HG03558 (cell line): ENCODE measurements at regions not wholly inside any gene's neighbourhood (a gene's known extent, or its start where the extent isn't known, plus 50 kb on each side); places are given as distances from the start of the nearest gene placed in this dataset.
"Not testable (repeated sequence)": the region's sequence is repeated elsewhere in the genome, so short reads cannot be mapped to it uniquely, and the experiment has no call there.

Source experiments
- ATAC-seq: cut with Tn5 transposase; IDR thresholded peaks from one replicate; pipeline ENCODE4 v1.9.1; 2021; ENCODE audit warnings: moderate number of reproducible peaks; ENCODE audit not compliant: unreplicated experiment; ENCODE audit errors: extremely low read depth

DNA sequence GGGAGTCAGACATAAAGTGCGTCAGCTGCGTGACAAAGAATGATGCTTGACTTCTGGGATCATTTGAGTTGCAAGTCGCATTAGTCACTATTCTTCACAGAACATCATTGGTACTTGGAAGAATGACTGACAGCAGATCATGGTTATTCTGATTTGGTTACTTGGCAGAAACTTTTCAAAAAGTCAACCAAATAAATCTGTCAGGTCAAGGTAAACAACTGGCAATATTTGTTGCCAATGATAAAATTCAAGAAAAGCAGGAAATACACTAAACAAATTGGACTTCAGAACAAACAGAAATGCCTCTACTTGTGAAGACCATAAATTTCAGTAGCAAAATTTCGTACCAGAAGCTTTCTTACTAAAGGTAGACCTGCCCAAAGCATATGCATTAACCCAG is 221.6 kb downstream of the TFAP2A start:
- no peak for ATAC-seq

DNA sequence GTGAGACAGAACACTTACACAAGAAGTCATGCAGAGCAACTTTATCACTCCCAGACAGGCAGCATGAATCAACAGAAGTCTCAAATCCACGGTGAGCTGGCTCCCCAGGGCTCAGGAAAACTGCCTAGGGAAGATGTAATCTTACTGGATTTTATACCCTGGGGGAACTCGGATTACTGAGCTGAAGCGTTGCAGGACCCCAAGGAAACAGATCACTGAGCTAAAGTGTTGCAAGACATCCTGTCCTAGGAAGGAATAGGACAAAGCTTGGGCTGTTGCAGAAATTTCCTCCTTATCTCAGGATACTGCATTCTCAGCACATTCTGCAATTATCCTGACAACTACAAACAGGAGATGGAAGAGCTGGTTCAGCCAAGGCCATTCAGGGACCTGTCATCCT is 224.8 kb downstream of the TFAP2A start:
- no peak for ATAC-seq

DNA sequence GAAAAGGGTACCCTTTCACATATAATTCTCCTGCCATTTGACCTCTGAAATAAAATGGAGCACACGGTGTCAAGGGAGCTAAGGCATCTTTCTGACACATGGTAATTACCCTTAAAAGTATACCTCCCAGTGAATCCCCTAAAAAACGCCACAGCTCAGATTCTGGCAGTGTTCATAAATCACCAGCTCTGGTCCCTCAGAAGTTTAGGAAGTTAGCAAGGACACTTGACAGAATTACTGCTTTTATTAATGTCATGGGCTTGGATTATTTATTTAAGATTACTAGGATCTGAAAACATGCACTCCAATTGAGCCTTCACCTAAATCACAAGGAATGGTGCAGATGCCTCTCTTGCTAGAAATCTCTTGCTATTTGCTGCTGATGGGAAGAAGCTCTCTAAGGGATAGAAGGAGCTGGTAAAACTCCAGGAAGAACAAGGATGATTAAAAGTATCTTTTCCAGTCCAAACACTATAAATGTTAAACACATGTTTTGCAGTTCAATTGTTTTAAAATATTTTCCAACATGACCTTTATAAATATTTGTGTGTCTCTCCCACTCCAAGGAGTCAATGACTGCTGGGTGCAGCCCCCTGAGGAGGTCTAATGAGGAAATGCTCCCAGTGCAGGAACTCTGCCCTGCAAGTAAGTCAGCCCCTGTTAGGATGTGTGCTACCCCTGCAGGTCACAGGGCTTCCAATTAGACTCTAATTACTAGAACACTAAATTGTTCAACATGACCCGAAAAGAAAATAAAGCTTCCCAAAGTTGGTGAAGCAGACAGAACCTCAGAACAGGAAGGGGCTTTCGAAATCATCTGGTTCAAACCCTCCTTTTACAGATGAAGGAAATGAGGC is 230.3 kb downstream of the TFAP2A start:
- no peak for ATAC-seq

DNA sequence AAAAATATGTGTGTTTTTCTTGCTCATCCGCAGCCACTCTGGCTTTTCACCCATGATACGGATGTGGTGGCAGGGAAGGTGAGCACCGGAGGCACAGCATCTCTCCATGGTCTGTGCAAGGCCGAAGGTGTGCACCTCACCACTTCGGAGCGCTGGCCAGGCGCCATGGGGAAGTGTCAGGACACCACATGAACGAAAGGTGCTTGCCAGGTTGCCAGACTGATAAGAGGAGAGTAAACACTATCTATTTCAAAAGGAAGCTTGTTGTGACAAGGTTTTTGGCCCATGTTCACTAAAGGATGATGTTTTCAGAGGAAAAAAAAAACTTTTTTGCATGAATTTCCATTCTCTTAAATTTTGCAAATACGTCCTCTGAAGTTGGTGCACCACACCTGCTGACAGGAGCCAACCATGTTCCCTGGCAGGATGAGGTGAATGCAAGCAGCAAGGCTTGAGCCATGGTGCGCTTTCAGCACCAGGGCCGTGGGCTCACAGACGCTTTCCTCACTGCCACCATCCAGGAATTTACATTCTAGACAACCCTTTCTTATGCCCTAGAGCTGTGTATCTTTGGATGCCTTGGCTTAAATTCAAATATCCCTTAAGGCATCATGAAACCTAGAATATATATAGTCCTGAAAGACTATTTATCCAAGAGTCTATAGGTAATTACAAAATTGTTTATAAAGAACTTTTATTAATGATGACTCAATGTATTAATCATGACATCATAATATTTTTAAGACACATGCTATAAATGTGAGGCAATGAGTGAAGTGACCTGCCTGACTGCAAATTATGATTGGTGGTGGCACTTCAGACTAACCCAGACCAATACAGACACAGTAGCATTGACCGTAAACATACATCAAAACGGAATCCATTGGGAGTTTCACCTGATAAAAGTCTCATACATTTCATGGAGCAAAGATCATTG is 234.5 kb downstream of the TFAP2A start:
- ATAC-seq: no peak

DNA sequence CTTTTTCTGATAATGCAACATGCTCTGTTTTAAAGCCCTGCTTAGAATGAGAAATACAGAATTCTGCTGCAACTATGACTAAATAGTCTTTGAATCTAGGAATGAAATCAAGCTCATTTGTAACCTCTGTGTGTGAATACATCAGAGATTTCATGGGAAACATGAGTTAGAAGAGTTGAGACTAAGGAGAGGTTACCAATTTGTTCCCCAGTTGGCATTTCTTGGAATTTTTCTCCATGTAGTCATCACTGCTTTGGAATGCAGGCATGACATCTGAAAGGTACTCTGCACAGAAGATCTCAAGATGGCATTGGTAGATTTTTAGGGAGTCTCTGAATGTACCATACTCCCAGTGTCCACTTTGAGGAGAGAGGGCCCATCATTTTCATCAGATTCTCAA is 237.2 kb downstream of the TFAP2A start:
- ATAC-seq: no peak

DNA sequence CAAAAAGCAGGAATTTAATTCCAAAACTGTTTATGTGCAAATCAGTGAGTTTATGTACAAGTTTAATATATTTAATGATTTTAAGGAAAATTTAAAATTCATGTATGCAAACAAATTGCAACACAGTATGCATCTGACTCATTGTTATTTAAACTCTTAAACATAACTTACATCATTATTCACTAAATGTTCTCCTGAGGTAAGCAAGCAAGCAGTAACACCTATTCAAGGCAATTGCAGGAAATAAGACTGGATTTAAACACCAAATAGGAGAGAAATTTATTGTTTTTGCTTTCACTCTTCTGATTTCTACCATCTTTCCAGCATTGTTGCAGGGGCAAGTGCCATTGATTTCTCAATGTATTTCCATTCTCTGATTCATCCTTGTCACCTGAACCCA is 239.5 kb downstream of the TFAP2A start:
- no peak for ATAC-seq

DNA sequence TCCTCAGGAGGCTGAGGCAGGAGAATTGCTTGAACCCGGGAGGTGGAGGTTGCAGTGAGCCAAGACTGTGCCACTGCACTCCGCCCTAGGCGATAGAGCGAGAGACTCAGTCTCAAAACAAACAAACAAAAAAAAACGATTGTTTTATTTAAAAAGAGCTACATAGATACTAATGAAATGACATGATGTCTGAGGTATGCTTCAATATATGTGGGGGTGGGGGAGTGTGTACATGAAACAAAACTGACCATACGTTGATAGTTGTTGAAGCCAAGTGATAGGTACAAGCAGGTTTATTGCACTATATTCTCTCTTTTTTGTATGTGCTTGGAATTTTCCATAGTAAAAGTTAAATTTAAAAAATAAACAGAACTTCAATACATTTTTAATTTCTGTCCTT is 240.1 kb downstream of the TFAP2A start:
- ATAC-seq: no peak

DNA sequence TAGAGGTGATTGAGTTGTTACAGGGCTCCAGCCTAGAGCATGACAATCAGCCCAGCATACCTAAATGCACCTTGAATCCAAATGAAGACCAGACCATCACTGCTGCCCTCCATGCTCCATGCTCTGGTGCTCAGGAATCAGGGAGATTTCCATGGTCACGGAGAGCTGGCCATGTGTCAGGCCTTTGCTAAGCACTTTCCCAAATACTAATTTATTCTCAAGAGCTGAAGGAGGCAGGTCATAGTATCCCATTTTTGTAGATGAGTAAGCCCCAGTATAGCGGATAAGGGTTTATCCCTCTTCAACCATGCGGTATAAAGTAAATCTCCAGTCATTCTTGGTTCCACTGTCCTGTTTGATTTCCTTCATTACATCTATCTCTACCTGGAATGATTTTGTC is 240.8 kb downstream of the TFAP2A start:
- no peak for ATAC-seq

DNA sequence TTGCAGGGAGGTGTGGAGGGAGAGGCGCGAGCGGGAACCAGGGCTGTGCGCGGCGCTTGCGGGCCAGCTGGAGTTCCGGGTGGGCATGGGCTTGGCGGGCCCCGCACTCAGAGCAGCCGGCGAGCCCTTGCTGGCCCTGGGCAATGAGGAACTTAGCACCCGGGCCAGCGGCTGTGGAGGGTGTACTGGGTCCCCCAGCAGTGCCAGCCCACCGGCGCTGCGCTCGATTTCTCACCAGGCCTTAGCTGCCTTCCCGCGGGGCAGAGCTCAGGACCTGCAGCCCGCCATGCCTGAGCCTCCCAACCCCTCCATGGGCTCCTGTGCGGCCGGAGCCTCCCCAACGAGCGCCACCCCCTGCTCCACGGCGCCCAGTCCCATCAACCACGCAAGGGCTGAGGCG is 243.2 kb downstream of the TFAP2A start:
- not testable (repeated sequence) for ATAC-seq

DNA sequence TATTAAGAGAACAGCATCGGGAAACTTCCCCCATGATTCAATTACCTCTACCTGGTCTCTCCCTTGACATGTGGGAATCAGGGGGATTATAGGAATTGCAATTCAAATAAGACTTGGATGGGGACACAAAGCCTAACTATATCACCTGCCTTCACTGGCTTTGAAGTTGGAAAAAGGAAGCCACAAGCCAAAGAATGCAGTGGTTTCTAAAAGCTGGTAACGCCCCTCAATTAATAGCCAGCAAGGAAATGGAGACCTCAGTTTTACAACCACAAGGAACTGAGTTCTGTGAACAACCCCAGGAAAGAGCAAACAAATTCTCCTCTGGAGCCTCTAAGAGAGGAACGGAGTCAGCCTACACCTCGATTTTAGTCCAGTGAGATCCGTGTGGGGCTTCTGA is 244.1 kb downstream of the TFAP2A start:
- no peak for ATAC-seq

DNA sequence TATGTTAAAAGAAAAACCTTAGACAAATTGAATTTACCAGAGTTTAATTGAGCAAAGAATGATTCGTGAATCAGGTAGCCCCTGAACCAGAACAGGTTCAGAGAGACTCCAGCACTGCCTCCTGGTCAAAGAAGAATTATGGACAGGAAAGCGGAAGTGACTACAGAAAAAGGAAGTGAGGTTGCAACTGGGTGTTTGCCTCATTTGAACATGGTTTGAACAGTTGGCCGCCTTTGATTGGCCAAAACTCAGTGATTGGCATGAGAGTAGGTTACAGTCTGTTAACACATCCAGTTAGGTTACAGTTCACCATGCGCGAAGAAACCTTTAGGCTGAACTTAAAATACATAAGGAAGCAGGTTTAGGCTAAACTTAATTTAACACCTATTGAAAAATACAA is 248.8 kb downstream of the TFAP2A start:
- ATAC-seq: no peak

DNA sequence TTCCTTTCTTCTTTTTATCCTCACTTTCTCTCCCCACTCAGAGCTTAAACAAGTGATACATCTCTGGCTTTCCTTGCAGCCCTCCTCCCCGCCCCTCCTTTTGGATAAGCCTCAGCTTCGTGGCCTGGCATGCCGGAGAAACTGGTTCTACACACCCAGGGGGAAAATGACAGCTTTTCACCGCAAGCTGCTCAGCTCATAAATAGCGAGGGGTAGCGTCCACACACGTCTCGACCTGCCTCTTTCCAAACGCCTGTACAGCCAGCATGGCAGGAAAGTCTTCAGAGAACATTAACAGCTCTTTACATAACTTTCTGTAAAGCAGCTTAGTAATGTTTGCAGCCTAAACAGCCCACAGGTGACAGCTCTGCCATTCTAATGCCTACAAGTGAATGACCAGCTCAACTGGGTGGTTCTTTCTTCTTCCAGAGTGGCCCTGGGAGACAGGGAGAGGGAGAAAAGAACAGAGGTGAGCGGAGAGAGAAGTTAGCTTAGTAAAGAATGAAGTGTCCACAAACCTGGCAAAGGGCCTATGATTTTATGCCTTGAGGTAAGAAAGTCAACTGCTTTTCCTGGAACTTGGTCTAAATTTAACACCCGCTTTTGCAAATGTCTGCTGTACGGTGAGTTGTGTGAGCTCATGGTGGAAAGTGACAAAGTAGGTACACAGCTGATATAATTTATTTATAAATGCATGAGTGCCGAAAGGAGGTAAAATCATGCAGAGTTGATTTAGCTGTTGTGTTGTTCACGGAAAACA is 251.5 kb downstream of the TFAP2A start:
- ATAC-seq: no peak

DNA sequence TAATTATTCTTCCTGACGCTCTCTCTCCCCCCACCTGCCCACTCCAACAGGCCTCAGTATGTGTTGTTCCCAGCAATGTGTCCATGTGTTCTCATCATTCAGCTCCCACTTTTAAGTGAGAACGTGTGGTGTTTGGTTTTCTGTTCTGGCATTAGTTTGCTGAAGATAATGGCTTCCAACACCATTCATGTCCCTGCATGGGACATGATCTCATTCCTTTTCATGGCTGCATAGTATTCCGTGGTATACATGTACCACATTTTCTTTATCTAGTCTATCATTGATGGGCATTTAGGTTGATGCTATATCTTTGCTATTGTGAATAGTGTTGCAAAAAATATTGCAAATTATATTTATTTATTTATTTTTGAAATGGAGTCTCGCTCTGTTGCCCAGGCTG is 258.0 kb downstream of the TFAP2A start:
- no peak for ATAC-seq

DNA sequence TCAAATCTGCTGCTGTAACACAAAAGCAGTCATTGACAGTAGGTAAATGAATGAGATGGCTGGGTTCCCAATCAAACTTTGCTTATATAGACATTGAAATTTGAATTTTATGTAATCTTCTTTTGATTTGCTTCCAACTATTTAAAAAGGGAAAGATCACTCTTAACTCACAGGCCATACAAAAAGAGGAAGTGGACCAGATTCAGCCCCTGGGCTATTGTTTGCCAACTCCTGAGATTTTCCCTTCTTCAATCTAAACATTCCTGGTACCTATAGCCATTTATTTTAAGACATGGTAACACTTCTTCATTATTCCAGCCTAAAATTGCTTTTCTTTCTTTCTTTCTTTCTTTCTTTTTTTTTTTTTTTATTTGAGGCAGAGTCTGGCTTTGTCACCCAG is 260.6 kb downstream of the TFAP2A start:
- no peak for ATAC-seq

DNA sequence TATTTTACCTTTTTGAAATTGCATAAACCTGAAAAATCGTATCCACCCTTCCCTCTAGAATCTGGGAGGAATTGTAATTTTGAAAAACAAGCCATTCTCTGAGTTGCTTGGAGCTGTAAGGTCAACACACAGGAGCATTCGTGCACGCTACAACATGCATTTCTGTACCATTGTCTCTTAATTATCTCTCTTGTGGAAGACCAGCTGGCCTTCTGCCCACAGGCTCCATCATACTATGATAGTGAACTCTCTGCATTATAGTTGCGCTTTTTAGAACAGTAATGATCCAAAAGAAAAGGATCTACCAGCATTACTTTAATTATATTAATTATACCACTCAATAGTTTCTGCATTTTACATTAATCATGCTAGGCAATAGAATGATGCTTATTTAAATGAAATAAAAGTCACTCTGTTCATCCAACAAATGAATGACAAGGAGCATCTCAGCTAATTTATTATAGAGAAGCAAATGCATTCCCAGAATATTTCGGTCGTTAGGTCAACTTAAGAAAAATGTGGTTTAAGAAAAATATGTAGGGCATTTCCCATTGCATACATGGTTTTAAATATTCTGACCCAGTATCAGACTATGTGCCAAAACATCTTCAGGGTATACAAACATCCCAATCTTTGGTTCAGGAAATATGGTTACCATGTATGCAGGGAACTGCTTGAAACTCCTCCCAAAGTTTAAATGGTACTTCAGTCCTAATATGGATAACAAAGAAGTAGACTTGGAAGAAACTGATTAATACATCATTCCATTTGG is 263.5 kb downstream of the TFAP2A start:
- no peak for ATAC-seq

DNA sequence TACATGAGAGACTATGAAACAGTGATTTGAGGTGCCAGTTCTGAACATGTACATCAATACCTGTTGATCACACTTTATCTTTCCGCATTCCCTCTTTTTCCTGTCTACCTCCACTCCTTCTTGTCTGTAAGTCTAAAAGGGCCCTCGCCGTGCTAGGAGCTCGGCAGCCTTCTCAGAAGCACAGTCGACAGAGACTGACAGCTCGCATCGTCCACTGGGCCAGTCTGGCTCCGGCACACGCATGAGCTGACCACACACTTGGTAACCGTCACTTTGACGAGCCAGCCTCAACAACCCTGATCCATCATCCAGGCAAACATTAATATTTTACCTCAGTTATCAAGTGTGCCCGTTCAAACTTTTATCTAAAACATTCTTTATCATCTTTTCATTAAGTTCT is 265.3 kb downstream of the TFAP2A start:
- ATAC-seq: no peak

DNA sequence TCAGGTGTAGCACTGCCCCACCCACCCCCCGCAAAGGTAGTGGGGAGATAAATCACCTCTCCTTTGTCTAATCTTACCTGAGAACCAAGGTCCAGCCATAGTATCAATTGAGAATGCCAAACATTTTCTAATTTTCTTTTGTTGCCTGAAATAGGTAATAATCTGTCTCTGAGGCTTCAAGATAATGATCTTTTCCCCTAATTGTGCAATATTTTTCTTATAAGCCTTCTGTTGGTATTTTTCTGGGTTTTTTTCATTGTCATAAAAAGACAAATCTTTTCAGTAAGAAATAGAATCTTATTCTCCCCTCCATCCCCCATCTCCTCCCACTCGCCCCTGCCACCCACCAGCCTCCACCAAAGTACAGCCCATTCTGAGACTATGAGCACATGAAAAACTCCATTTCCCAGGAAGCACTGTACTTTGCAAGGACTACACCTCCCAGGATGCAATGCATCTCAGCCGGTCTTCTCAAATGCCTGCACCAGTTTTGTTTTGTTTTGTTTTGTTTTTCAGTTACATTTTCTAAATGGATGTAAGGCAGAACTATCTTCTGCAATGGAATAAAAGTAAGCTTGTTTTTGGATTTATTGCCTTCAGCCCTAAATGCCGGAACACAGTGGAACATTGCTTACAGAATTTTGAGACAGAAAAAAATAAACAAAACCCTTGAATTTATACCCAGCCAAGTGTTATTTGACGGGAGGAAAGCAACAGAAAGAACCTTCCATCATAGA is 268.0 kb downstream of the TFAP2A start:
- ATAC-seq: peak; percentile 100

DNA sequence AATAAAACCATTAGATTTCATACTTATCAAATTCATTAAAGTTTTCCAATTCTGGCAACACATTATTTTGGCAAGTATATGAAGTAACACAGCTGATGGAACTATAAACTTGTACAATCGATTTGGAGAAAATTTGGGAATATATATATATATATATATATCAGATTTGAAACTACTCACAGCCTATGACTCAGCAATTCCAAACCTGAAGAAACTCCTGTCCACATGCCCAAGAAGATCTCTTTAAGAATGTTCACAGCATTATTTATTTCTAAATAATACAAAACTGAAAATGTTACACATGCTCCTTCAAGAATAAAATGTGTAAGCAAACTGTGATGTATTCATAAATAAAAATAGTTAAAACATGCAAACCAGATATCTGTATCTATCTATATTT is 270.1 kb downstream of the TFAP2A start:
- ATAC-seq: no peak

DNA sequence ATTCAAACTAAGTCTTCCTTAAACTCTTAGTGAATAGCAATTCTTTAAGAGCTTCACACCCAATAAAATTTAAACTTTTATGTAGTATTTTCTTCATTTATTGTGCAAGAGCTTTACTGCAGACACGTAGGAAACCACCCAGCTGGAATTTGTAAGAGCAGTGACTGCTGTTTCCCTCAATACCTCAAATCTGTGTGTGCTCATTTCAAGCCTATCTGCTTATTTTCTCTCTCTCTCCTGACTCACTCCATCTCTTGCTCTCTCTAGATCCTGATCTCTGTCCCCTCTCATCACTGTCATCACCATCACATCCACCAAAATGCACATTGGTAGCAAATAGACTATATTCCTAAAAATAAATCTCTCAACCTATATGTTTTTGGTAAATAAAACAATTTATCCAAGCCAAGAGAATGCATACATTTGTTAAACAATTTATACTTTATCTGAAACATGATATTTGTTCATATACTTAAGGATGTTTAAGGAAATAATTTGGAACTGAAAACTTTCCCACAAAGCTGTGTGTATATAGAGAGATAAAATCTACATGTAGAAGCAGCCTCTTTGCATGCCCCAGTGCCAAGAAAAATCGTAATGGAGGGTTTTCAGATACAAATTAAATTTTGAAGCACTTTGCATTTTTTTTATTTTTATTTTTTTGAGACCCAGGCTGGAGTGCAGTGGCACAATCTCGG is 273.0 kb downstream of the TFAP2A start:
- ATAC-seq: no peak
